CD14-positive monocyte (primary cell): ENCODE measurements at regions not wholly inside any gene's neighbourhood (a gene's known extent, or its start where the extent isn't known, plus 50 kb on each side); places are given as distances from the start of the nearest gene placed in this dataset.

Experiments
- DNase-seq, 3 donors: peaks; one replicate each; pipeline ENCODE4 v3.0.0-alpha.2; 2011 to 2022
- H2AFZ ChIP-seq: 2 replicates; pipeline ENCODE4 v1.6.0; 2012; ENCODE audit warnings: mild to moderate bottlenecking, low read depth, low read length, inconsistent platforms; ENCODE audit not compliant: insufficient read depth, poor library complexity, severe bottlenecking
- H3K27ac ChIP-seq, 2 donors: 1 replicate in 1 of 2; 2 replicates in 1 of 2; pipeline ENCODE4 v1.5.1; 2012 to 2013; ENCODE audit warnings: low read length in 2 of 2, control low read depth in 1 of 2, inconsistent platforms in 1 of 2, low read depth in 1 of 2, mild to moderate bottlenecking in 1 of 2
- H3K27me3 ChIP-seq, 2 donors: one replicate each; pipeline versions ENCODE4 v1.6.0 to v1.6.1; 2011 to 2013; ENCODE audit warnings: low read length in 2 of 2; ENCODE audit not compliant: control insufficient read depth in 2 of 2, insufficient read depth in 2 of 2
- H3K36me3 ChIP-seq, 2 donors: replicated peaks in 1 of 2; 1 replicate in 1 of 2; 2 replicates in 1 of 2; pipeline versions ENCODE4 v1.5.1 to v1.6.1; 2012 to 2013; ENCODE audit warnings: low read length in 2 of 2, control low read depth in 1 of 2, inconsistent platforms in 1 of 2, mild to moderate bottlenecking in 1 of 2; ENCODE audit not compliant: insufficient read depth in 2 of 2, control insufficient read depth in 1 of 2
- H3K4me1 ChIP-seq, 2 donors: 1 replicate in 1 of 2; 2 replicates in 1 of 2; pipeline versions ENCODE4 v1.5.1 to v1.6.1; 2012 to 2013; ENCODE audit warnings: low read length in 2 of 2, control low read depth in 1 of 2, inconsistent platforms in 1 of 2, mild to moderate bottlenecking in 1 of 2, moderate library complexity in 1 of 2; ENCODE audit not compliant: insufficient read depth in 2 of 2, control insufficient read depth in 1 of 2
- H3K4me2 ChIP-seq: replicated peaks from 2 replicates; pipeline ENCODE3; 2012; ENCODE audit warnings: low read length, moderate library complexity, mild to moderate bottlenecking; ENCODE audit not compliant: poor library complexity, severe bottlenecking; ENCODE audit errors: extremely low read depth
- H3K4me3 ChIP-seq, 3 experiments: fragments of 200-600 bp in 1 of 3; sonication (generic) in 1 of 3; replicated peaks in 1 of 3; 1 replicate in 2 of 3; 2 replicates in 1 of 3; pipeline ENCODE4 v1.5.1; 2011 to 2013; ENCODE audit warnings: low read length in 3 of 3, mild to moderate bottlenecking in 3 of 3, control low read depth in 2 of 3, low read depth in 2 of 3, inconsistent platforms in 1 of 3, moderate library complexity in 1 of 3
- H3K79me2 ChIP-seq: 2 replicates; pipeline ENCODE4 v1.6.0; 2012; ENCODE audit warnings: mild to moderate bottlenecking, control low read depth, inconsistent platforms, low read length, moderate library complexity; ENCODE audit not compliant: insufficient read depth
- H3K9ac ChIP-seq: 2 replicates; pipeline ENCODE4 v1.6.0; 2017; ENCODE audit warnings: low read length, mild to moderate bottlenecking; ENCODE audit not compliant: insufficient read depth, poor library complexity, severe bottlenecking
- H3K9me3 ChIP-seq, 2 donors: replicated peaks in 1 of 2; 1 replicate in 1 of 2; 2 replicates in 1 of 2; pipeline versions ENCODE4 v1.5.1 to v1.6.1; 2012 to 2013; ENCODE audit warnings: low read length in 2 of 2, control low read depth in 1 of 2; ENCODE audit not compliant: control insufficient read depth in 1 of 2, insufficient read depth in 1 of 2
- H4K20me1 ChIP-seq: 2 replicates; pipeline ENCODE4 v1.6.0; 2012; ENCODE audit warnings: mild to moderate bottlenecking, low read length, control low read depth, moderate library complexity; ENCODE audit not compliant: insufficient read depth
- H3K27ac Mint-ChIP-seq, 7 donors: one replicate each; pipeline ENCODE4 v1.8.0; 2020; ENCODE audit warnings: mild to moderate bottlenecking in 7 of 7, mixed read lengths in 7 of 7, moderate library complexity in 6 of 7, inconsistent platforms in 2 of 7
- H3K27me3 Mint-ChIP-seq, 3 donors: one replicate each; pipeline ENCODE4 v1.8.0; 2021 to 2022; ENCODE audit warnings: low read depth in 3 of 3, mild to moderate bottlenecking in 3 of 3, mixed read lengths in 3 of 3, moderate library complexity in 3 of 3, inconsistent platforms in 1 of 3
- H3K36me3 Mint-ChIP-seq, 2 donors: one replicate each; pipeline ENCODE4 v1.8.0; 2020; ENCODE audit warnings: mixed read lengths in 2 of 2, inconsistent platforms in 1 of 2, mild to moderate bottlenecking in 1 of 2
- H3K4me1 Mint-ChIP-seq: one replicate; pipeline ENCODE4 v1.8.0; 2020; ENCODE audit warnings: mild to moderate bottlenecking, mixed read lengths
- H3K4me3 Mint-ChIP-seq, 2 donors: one replicate each; pipeline ENCODE4 v1.8.0; 2020; ENCODE audit warnings: mild to moderate bottlenecking in 2 of 2, mixed read lengths in 2 of 2, moderate library complexity in 1 of 2
- H3K9me3 Mint-ChIP-seq, 7 donors: one replicate each; pipeline ENCODE4 v1.8.0; 2020 to 2022; ENCODE audit warnings: mixed read lengths in 7 of 7, mild to moderate bottlenecking in 6 of 7, moderate library complexity in 6 of 7, inconsistent platforms in 2 of 7
- WGBS: methylation state at CpG from one replicate; pipeline ENCODE4 v1.1.5; 2013; ENCODE audit warnings: missing lambda C conversion rate; ENCODE audit not compliant: insufficient coverage; 5-methylcytosine and 5-hydroxymethylcytosine counted together
- intact Hi-C, 2 donors: fragments of 100-400 bp; cut with micrococcal nuclease; formaldehyde crosslinking; loops; one replicate each; pipeline versions ENCODE4 v1.15.0 to v1.15.1; 2023
- TF ChIP-seq, protein P1 (sequence below): fragments of 200-600 bp; IDR thresholded peaks from one replicate; pipeline ENCODE4 v1.8.0; 2022; ENCODE audit warnings: antibody characterized with exemption, mild to moderate bottlenecking

DNA sequence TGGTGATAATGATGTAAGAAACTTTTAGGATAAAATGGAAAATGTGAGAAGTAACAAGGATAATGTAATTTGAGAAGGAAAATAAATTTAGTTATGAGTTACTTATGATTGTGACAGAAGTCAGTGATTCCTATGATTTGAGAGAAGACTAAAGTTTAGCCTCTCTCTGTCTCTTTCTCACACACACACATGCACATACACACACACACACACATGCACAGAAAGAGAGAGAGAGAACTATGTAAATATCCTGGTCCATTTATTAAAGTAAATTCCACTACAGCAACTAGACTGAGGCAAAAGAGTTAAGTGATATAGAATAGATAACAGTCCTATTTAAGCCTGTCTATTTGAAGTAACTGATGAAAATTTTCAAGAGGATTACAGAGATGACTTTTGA lies 375.2 kb downstream of the CD109 start:
- no peak for DNase-seq
- Histone ChIP-seq H4K20me1 (no peaks in the 10 kb centered on the region), H3K9me3 (no peaks in the 10 kb centered on the region), H3K9ac (no peak overlapping the region), H3K27ac (no peak overlapping the region), H3K4me3 (no peak overlapping the region), H3K4me1 (no peaks in the 10 kb centered on the region), H2AFZ (no peak overlapping the region), H3K36me3 (no peaks in the 10 kb centered on the region), H3K79me2 (no peaks in the 10 kb centered on the region), H3K27me3 (peaks cover 0 to 2% of the 10 kb centered on the region in 2 donors), H3K4me2 (no peak overlapping the region)
- peaks cover 0 to 2% (median 0%) of the 10 kb centered on the region in 7 donors for H3K9me3 Mint-ChIP-seq
- H3K36me3 Mint-ChIP-seq, result no peaks in the 10 kb centered on the region
- peaks cover 3 to 7% (median 3%) of the 10 kb centered on the region in 3 donors for H3K27me3 Mint-ChIP-seq
- no peaks in the 10 kb centered on the region for H3K4me1 Mint-ChIP-seq
- intact Hi-C loops, result no loop called here
- TF ChIP-seq, protein P1, sequence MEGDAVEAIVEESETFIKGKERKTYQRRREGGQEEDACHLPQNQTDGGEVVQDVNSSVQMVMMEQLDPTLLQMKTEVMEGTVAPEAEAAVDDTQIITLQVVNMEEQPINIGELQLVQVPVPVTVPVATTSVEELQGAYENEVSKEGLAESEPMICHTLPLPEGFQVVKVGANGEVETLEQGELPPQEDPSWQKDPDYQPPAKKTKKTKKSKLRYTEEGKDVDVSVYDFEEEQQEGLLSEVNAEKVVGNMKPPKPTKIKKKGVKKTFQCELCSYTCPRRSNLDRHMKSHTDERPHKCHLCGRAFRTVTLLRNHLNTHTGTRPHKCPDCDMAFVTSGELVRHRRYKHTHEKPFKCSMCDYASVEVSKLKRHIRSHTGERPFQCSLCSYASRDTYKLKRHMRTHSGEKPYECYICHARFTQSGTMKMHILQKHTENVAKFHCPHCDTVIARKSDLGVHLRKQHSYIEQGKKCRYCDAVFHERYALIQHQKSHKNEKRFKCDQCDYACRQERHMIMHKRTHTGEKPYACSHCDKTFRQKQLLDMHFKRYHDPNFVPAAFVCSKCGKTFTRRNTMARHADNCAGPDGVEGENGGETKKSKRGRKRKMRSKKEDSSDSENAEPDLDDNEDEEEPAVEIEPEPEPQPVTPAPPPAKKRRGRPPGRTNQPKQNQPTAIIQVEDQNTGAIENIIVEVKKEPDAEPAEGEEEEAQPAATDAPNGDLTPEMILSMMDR, result no peak
- H3K27ac Mint-ChIP-seq, result no peak overlapping the region
- no peak overlapping the region for H3K4me3 Mint-ChIP-seq

DNA sequence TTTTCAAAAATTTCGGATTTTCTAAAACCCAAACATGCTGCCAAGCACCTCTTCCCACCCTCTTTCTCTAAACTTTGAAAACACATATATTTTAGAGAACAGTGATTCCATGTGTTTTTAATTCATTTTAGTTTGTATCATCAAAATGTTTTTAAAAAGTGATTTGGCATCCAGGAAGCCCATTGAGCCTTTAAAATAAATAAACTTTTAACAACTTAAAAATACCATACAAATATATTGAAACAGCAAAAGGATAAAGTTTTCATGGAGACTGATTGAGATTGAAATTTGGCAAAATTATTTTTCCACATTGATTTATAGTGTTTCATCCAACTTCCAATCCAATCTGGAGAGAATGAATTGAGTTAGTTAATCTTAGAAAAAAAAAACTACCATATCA lies 374.7 kb downstream of the CD109 start:
- TF ChIP-seq, protein P1, result no peak
- Histone ChIP-seq H3K9me3 (no peaks in the 10 kb centered on the region), H3K27me3 (peaks cover 0 to 2% of the 10 kb centered on the region in 2 donors), H3K79me2 (no peaks in the 10 kb centered on the region), H3K4me1 (no peaks in the 10 kb centered on the region), H4K20me1 (no peaks in the 10 kb centered on the region), H2AFZ (no peak overlapping the region), H3K27ac (no peak overlapping the region), H3K4me3 (no peak overlapping the region), H3K36me3 (no peaks in the 10 kb centered on the region), H3K4me2 (no peak overlapping the region), H3K9ac (no peak overlapping the region)
- intact Hi-C loops, result no loop called here
- Mint-ChIP-seq H3K27me3 (peaks cover 3 to 10% (median 3%) of the 10 kb centered on the region in 3 donors), H3K36me3 (no peaks in the 10 kb centered on the region), H3K4me3 (no peak overlapping the region), H3K4me1 (no peaks in the 10 kb centered on the region), H3K9me3 (peaks cover 0 to 2% (median 0%) of the 10 kb centered on the region in 7 donors), H3K27ac (no peak overlapping the region)
- no CpG with 5 or more reads among the region's 1 CpG for WGBS
- no peak for DNase-seq
